ENCODE measurements at regions not wholly inside any gene's neighbourhood (a gene's known extent, or its start where the extent isn't known, plus 50 kb on each side); places are given as distances from the start of the nearest gene placed in this dataset.

DNA sequence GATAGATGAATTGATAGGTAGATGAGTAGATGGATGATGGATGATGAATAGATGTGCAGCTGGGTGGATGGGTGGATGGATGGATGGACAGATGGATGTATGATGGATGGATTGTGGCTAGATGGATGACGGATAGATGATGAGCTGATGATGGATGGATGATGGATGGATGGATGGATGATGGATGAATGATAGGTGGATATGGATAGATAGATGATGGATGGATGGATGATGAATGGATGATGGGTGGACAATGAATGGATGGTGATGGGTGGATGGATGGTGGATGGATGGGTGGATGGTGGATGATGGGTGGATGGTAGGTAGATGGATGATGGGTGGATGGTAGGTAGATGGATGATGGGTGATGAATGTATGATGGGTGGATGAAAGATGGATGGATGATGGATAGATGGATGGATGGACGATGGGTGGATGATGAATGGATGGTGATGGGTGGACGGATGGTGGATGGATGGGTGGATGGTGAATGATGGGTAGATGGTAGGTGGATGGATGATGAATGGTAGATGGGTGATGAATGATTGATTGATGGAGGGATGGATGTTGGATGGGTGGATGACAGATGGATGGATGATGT is 1261.7 kb downstream of the BRD1 start:
- Histone ChIP-seq H3K4me1 (ENCODE audit: insufficient read depth, poor library complexity, severe bottlenecking) (no peaks in the 10 kb centered on the region), H3K4me3 (ENCODE audit: severe bottlenecking) (no peak overlapping the region), H3K27ac (ENCODE audit: poor library complexity, severe bottlenecking) (no peak overlapping the region), H3K9me3 (ENCODE audit: severe bottlenecking) (peaks cover 5% of the 10 kb centered on the region), H3K36me3 (ENCODE audit: low read depth) (no peaks in the 10 kb centered on the region), H3K27me3 (ENCODE audit: insufficient read depth, poor library complexity, severe bottlenecking) (no peaks in the 10 kb centered on the region)
- ATAC-seq (ENCODE audit: low read depth) (no peak), DNase-seq (ENCODE audit: low spot score) (no peak)
- no peak for TF ChIP-seq CTCF (IDR thresholded peaks at IDR 0.05; ENCODE audit: poor library complexity, severe bottlenecking)

- H3K9me3 ChIP-seq (ENCODE audit: severe bottlenecking): no peaks in the 10 kb centered on the region
- H3K4me1 ChIP-seq (ENCODE audit: insufficient read depth, poor library complexity, severe bottlenecking): no peaks in the 10 kb centered on the region
- no peak overlapping the region for H3K4me3 ChIP-seq (ENCODE audit: severe bottlenecking)
- no peak overlapping the region for H3K27ac ChIP-seq (ENCODE audit: poor library complexity, severe bottlenecking)
- TF ChIP-seq CTCF (IDR thresholded peaks at IDR 0.05; ENCODE audit: poor library complexity, severe bottlenecking): no peak
- DNase-seq (ENCODE audit: low spot score) (no peak), ATAC-seq (ENCODE audit: low read depth) (no peak)
- no peaks in the 10 kb centered on the region for H3K27me3 ChIP-seq (ENCODE audit: insufficient read depth, poor library complexity, severe bottlenecking)
- no peaks in the 10 kb centered on the region for H3K36me3 ChIP-seq (ENCODE audit: low read depth)
Observed at GRCh38 chr22:48564995-48565394, 1262.7 kb downstream of the BRD1 start.

- H3K4me1 ChIP-seq (ENCODE audit: insufficient read depth, poor library complexity, severe bottlenecking): no peaks in the 10 kb centered on the region
- H3K9me3 ChIP-seq (ENCODE audit: severe bottlenecking): no peaks in the 10 kb centered on the region
- ATAC-seq (ENCODE audit: low read depth): no peak
Observed at GRCh38 chr22:48563966-48564330, 1263.7 kb downstream of the BRD1 start.

DNA sequence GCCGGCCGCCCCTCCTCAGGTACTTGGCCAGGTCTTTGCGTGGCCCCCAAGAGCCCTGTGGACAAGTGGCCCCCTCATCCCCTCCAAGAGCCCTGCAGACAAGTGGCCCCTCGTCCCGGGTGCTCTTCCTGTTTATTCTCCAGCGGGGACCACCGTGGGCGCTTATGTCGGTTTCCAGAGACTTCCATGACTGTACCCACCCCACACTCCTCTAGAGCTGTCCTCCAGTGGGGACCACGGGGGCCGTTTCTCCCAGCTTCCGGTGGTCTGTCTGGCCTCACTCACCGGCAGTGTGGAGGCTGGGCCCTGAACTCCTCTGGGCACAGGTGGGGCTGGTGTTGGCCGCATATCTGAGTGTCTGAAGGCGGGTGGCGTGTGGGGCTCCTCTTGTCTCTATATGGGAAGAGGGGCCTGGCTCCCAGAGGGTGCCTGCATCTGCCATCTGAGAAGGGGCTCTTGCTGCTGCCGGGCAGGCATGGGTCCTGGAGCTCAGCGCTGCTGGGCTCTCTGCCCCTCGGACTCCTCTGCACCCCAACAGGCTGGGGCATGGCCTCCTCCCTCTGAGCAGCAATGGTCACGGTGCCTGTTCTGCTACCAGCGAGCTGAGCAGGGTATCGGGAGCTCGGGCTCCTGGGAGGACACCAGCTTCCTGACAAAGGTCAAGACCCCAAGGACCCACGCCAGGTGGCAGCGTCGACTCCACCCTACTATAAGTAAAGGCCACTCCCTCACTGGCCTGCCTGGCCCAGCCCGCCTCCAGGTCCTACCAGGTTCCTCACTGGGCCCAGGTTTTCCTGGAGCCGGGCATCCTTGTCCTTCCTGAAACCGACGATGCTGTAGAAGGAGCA is 1264.3 kb downstream of the BRD1 start:
- ATAC-seq (ENCODE audit: low read depth) (no peak), DNase-seq (ENCODE audit: low spot score) (no peak)
- Histone ChIP-seq H3K4me3 (ENCODE audit: severe bottlenecking) (no peak overlapping the region), H3K27me3 (ENCODE audit: insufficient read depth, poor library complexity, severe bottlenecking) (no peaks in the 10 kb centered on the region), H3K9me3 (ENCODE audit: severe bottlenecking) (no peaks in the 10 kb centered on the region), H3K4me1 (ENCODE audit: insufficient read depth, poor library complexity, severe bottlenecking) (no peaks in the 10 kb centered on the region), H3K36me3 (ENCODE audit: low read depth) (no peaks in the 10 kb centered on the region), H3K27ac (ENCODE audit: poor library complexity, severe bottlenecking) (no peak overlapping the region)
- TF ChIP-seq CTCF (IDR thresholded peaks at IDR 0.05; ENCODE audit: poor library complexity, severe bottlenecking): no peak

More at GRCh38 chr22:48563966-48564330, 1263.7 kb downstream of the BRD1 start:
- Histone ChIP-seq H3K27me3 (ENCODE audit: insufficient read depth, poor library complexity, severe bottlenecking) (no peaks in the 10 kb centered on the region), H3K27ac (ENCODE audit: poor library complexity, severe bottlenecking) (no peak overlapping the region), H3K4me3 (ENCODE audit: severe bottlenecking) (no peak overlapping the region), H3K36me3 (ENCODE audit: low read depth) (no peaks in the 10 kb centered on the region)
- no peak for DNase-seq (ENCODE audit: low spot score)
- TF ChIP-seq CTCF (IDR thresholded peaks at IDR 0.05; ENCODE audit: poor library complexity, severe bottlenecking): no peak

DNA sequence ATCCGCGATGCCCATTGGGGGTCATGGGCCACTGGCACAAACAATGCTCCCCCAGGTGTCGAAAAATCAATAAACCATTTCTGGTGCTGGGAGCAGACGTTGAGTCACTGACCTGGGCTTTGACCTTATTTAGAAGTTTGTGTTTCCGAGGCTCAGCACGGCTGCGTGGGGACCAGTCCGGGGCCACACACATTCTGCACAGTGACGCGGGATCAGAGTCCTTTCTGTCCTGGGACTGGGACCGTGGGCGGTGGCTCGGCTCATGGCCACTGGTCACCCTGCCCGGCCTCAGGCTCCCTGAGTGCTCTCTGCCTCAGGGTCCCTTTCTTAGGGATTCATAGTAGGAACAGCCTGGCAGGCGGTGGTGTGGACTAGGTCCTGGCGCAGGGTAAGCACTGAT is 1266.0 kb downstream of the BRD1 start:
- TF ChIP-seq CTCF (IDR thresholded peaks at IDR 0.05; ENCODE audit: poor library complexity, severe bottlenecking): no peak
- Histone ChIP-seq H3K4me3 (ENCODE audit: severe bottlenecking) (no peak overlapping the region), H3K36me3 (ENCODE audit: low read depth) (no peaks in the 10 kb centered on the region), H3K27ac (ENCODE audit: poor library complexity, severe bottlenecking) (no peak overlapping the region), H3K9me3 (ENCODE audit: severe bottlenecking) (no peaks in the 10 kb centered on the region), H3K27me3 (ENCODE audit: insufficient read depth, poor library complexity, severe bottlenecking) (no peaks in the 10 kb centered on the region), H3K4me1 (ENCODE audit: insufficient read depth, poor library complexity, severe bottlenecking) (no peaks in the 10 kb centered on the region)
- no peak for DNase-seq (ENCODE audit: low spot score)
- ATAC-seq (ENCODE audit: low read depth): no peak
